ENCODE measurements at regions not wholly inside any gene's neighbourhood (a gene's known extent, or its start where the extent isn't known, plus 50 kb on each side); places are given as distances from the start of the nearest gene placed in this dataset.

GRCh38 chr15:70196372-70197316 lies 98.9 kb upstream of the TLE3 start:
- TF ChIP-seq, protein P1, sequence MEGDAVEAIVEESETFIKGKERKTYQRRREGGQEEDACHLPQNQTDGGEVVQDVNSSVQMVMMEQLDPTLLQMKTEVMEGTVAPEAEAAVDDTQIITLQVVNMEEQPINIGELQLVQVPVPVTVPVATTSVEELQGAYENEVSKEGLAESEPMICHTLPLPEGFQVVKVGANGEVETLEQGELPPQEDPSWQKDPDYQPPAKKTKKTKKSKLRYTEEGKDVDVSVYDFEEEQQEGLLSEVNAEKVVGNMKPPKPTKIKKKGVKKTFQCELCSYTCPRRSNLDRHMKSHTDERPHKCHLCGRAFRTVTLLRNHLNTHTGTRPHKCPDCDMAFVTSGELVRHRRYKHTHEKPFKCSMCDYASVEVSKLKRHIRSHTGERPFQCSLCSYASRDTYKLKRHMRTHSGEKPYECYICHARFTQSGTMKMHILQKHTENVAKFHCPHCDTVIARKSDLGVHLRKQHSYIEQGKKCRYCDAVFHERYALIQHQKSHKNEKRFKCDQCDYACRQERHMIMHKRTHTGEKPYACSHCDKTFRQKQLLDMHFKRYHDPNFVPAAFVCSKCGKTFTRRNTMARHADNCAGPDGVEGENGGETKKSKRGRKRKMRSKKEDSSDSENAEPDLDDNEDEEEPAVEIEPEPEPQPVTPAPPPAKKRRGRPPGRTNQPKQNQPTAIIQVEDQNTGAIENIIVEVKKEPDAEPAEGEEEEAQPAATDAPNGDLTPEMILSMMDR (IDR thresholded peaks at IDR 0.05; ENCODE audit: control extremely low read depth in 1 of 3, insufficient read depth in 1 of 3, low read depth in 1 of 3, low read length in 3 of 3) = no peak
- TF ChIP-seq POLR2A (IDR thresholded peaks at IDR 0.05; ENCODE audit: control extremely low read depth in 1 of 2, low read depth in 2 of 2, low read length in 2 of 2) = no peak
- no peak for TF ChIP-seq NRF1 (IDR thresholded peaks at IDR 0.05; ENCODE audit: low read depth, low read length)
- peak in 1 of 2 experiments; percentile 66; a peak in 1 of 3 replicates for TF ChIP-seq EP300 (IDR thresholded peaks at IDR 0.05; ENCODE audit: borderline replicate concordance in 1 of 2, low read depth in 2 of 2, low read length in 2 of 2)
- no peak for TF ChIP-seq TAF1 (IDR thresholded peaks at IDR 0.05; ENCODE audit: low read depth, low read length)
- peak in 1 of 2 experiments; percentile 48; a peak in 1 of 4 replicates for TF ChIP-seq SIN3A (conservative IDR thresholded peaks at IDR 0.05 in 1 of 2, IDR thresholded peaks at IDR 0.05 in 1 of 2; ENCODE audit: low read depth in 1 of 2, low read length in 2 of 2)
- TF ChIP-seq YY1 (IDR thresholded peaks at IDR 0.05; ENCODE audit: low read depth, low read length) = 0 out of 2 replicates have a peak, but pooled peaks have one; percentile 27
- no peak for TF ChIP-seq EGR1 (IDR thresholded peaks at IDR 0.05; ENCODE audit: borderline replicate concordance, low read depth, low read length)
- TF ChIP-seq, protein P2, sequence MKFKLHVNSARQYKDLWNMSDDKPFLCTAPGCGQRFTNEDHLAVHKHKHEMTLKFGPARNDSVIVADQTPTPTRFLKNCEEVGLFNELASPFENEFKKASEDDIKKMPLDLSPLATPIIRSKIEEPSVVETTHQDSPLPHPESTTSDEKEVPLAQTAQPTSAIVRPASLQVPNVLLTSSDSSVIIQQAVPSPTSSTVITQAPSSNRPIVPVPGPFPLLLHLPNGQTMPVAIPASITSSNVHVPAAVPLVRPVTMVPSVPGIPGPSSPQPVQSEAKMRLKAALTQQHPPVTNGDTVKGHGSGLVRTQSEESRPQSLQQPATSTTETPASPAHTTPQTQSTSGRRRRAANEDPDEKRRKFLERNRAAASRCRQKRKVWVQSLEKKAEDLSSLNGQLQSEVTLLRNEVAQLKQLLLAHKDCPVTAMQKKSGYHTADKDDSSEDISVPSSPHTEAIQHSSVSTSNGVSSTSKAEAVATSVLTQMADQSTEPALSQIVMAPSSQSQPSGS (IDR thresholded peaks at IDR 0.05; ENCODE audit: low read length) = no peak
- TF ChIP-seq BRCA1 (IDR thresholded peaks at IDR 0.05; ENCODE audit: low read depth, low read length) = no peak

All from H1 (cell line).